SU-DHL-6 (cell line): ENCODE measurements at regions not wholly inside any gene's neighbourhood (a gene's known extent, or its start where the extent isn't known, plus 50 kb on each side); places are given as distances from the start of the nearest gene placed in this dataset.

ENCODE experiments used
- H2AFZ ChIP-seq: fragments of 200-600 bp; sonication (generic); 2 replicates; pipeline ENCODE4 v1.6.1; 2014; ENCODE audit warnings: low read depth, mild to moderate bottlenecking, moderate library complexity, mixed read lengths, antibody characterized with exemption, low read length; ENCODE audit not compliant: severe bottlenecking
- H3F3A ChIP-seq: fragments of 200-600 bp; shearing (Covaris generic); 2 replicates; pipeline ENCODE4 v1.6.0; 2016; ENCODE audit warnings: antibody characterized with exemption, mild to moderate bottlenecking; ENCODE audit not compliant: insufficient read depth
- H3K27ac ChIP-seq: fragments of 200-600 bp; sonication (generic); 2 replicates; pipeline ENCODE4 v1.5.1; 2016; ENCODE audit warnings: low read depth, mild to moderate bottlenecking, low read length, moderate library complexity, mixed read lengths
- H3K27me3 ChIP-seq: fragments of 200-600 bp; sonication (generic), shearing (Covaris generic); 2 replicates; pipeline ENCODE4 v1.6.0; 2014; ENCODE audit warnings: mild to moderate bottlenecking, low read length
- H3K36me3 ChIP-seq: fragments of 200-600 bp; sonication (generic); 2 replicates; pipeline ENCODE4 v1.6.1; 2014; ENCODE audit warnings: mild to moderate bottlenecking, low read length, mixed read lengths
- H3K4me2 ChIP-seq: fragments of 300-600, 200-600 bp; shearing (Covaris generic), sonication (generic); 2 replicates; pipeline ENCODE4 v1.6.0; 2014; ENCODE audit warnings: low read length, low read depth, mild to moderate bottlenecking; ENCODE audit not compliant: poor library complexity, severe bottlenecking
- H3K4me3 ChIP-seq: fragments of 200-600 bp; sonication (generic); 2 replicates; pipeline ENCODE4 v1.5.1; 2014; ENCODE audit warnings: antibody characterized with exemption, low read length, mild to moderate bottlenecking, mixed read lengths; ENCODE audit not compliant: insufficient read depth, poor library complexity, severe bottlenecking
- H3K79me2 ChIP-seq: fragments of 200-600 bp; sonication (generic); 2 replicates; pipeline ENCODE4 v1.6.1; 2014; ENCODE audit warnings: mild to moderate bottlenecking, low read length, moderate library complexity; ENCODE audit not compliant: insufficient read depth
- H3K9ac ChIP-seq: fragments of 200-600 bp; sonication (generic); 2 replicates; pipeline ENCODE4 v1.7.0; 2014; ENCODE audit warnings: mild to moderate bottlenecking, low read length
- H3K9me2 ChIP-seq: fragments of 200-600 bp; sonication (generic); replicated peaks from 2 replicates; pipeline ENCODE4 v1.6.1; 2014; ENCODE audit warnings: low read length; ENCODE audit not compliant: insufficient read depth
- H3K9me3 ChIP-seq: fragments of 200-600 bp; sonication (generic); 2 replicates; pipeline ENCODE4 v1.6.1; 2014; ENCODE audit warnings: low read length, mixed read lengths; ENCODE audit not compliant: insufficient read depth
- H4K20me1 ChIP-seq: fragments of 200-600 bp; sonication (generic); 2 replicates; pipeline ENCODE4 v1.6.1; 2014; ENCODE audit warnings: low read depth, mild to moderate bottlenecking, antibody characterized with exemption, low read length, moderate library complexity, mixed read lengths
- CTCF ChIP-seq: fragments of 200-600 bp; sonication (generic); IDR thresholded peaks from one replicate; pipeline ENCODE4 v1.5.1; 2017; ENCODE audit warnings: antibody characterized with exemption, mild to moderate bottlenecking, low read length, moderate library complexity; ENCODE audit not compliant: insufficient read depth, poor library complexity, severe bottlenecking
- EZH2phosphoT487 ChIP-seq: fragments of 200-600 bp; sonication (generic), shearing (Covaris generic); conservative IDR thresholded peaks from 2 replicates; pipeline ENCODE4 v1.6.1; 2018; ENCODE audit warnings: mild to moderate bottlenecking, antibody characterized with exemption, low read length, moderate library complexity, mixed read lengths

- Histone ChIP-seq H3F3A (no peaks in the 10 kb centered on the region), H3K9ac (no peak overlapping the region), H3K27ac (no peak overlapping the region), H3K36me3 (no peaks in the 10 kb centered on the region), H3K79me2 (no peaks in the 10 kb centered on the region), H3K9me2 (no peaks in the 10 kb centered on the region), H3K4me2 (no peak overlapping the region), H3K4me3 (no peak overlapping the region), H3K9me3 (no peaks in the 10 kb centered on the region), H4K20me1 (no peaks in the 10 kb centered on the region), H3K27me3 (no peaks in the 10 kb centered on the region), H2AFZ (no peak overlapping the region)
- TF ChIP-seq CTCF (no peak), EZH2phosphoT487 (no peak)
These were observed 257.1 kb downstream of the TUSC7 start for GRCh38 chr3:116966649-116967048.

- Histone ChIP-seq H4K20me1 (no peaks in the 10 kb centered on the region), H3K9ac (no peak overlapping the region), H3K36me3 (no peaks in the 10 kb centered on the region), H3K9me3 (no peaks in the 10 kb centered on the region), H3K27me3 (no peaks in the 10 kb centered on the region), H3K4me3 (no peak overlapping the region), H3K27ac (no peak overlapping the region), H3K9me2 (no peaks in the 10 kb centered on the region), H3K4me2 (no peak overlapping the region), H3F3A (no peaks in the 10 kb centered on the region), H2AFZ (no peak overlapping the region), H3K79me2 (no peaks in the 10 kb centered on the region)
- TF ChIP-seq EZH2phosphoT487 (no peak), CTCF (no peak)
These were observed 259.6 kb downstream of the TUSC7 start for GRCh38 chr3:116969135-116969534.

GRCh38 chr3:116969646-116970045 lies 260.1 kb downstream of the TUSC7 start:
- H2AFZ ChIP-seq = no peak overlapping the region
- H3K4me3 ChIP-seq = no peak overlapping the region
- no peaks in the 10 kb centered on the region for H3K9me2 ChIP-seq
- no peaks in the 10 kb centered on the region for H3F3A ChIP-seq
- no peak overlapping the region for H3K9ac ChIP-seq
- no peak overlapping the region for H3K4me2 ChIP-seq
- no peaks in the 10 kb centered on the region for H3K9me3 ChIP-seq
- no peaks in the 10 kb centered on the region for H3K27me3 ChIP-seq
- H3K27ac ChIP-seq = no peak overlapping the region
- H3K79me2 ChIP-seq = no peaks in the 10 kb centered on the region
- H4K20me1 ChIP-seq = no peaks in the 10 kb centered on the region
- no peaks in the 10 kb centered on the region for H3K36me3 ChIP-seq
- no peak for TF ChIP-seq EZH2phosphoT487
- TF ChIP-seq CTCF = no peak
